Gastrocnemius medialis (tissue), 4 donors: ENCODE measurements at regions not wholly inside any gene's neighbourhood (a gene's known extent, or its start where the extent isn't known, plus 50 kb on each side); places are given as distances from the start of the nearest gene placed in this dataset.

Source experiments
- CTCF ChIP-seq, 5 experiments: fragments of 450-650 bp in 3 of 5; fragments of 200-600 bp in 2 of 5; sonication (generic) in 2 of 5; IDR thresholded peaks in 4 of 5; conservative IDR thresholded peaks in 1 of 5; 1 replicate in 4 of 5; 2 replicates in 1 of 5; pipeline ENCODE4 v1.5.1; 2016 to 2019; ENCODE audit warnings: antibody characterized with exemption in 5 of 5, mild to moderate bottlenecking in 3 of 5, moderate library complexity in 3 of 5
- POLR2A ChIP-seq, 2 donors: fragments of 450-650 bp; IDR thresholded peaks; one replicate each; pipeline ENCODE4 v1.6.1; 2017; ENCODE audit warnings: antibody characterized with exemption in 2 of 2, mild to moderate bottlenecking in 2 of 2, moderate library complexity in 2 of 2

- no peak for TF ChIP-seq CTCF (IDR thresholded peaks at IDR 0.05 in 4 of 5, conservative IDR thresholded peaks at IDR 0.05 in 1 of 5)
- no peak for TF ChIP-seq POLR2A (IDR thresholded peaks at IDR 0.05)
Measured at GRCh38 chr2:34069604-34070003, 470.5 kb upstream of the FAM98A start.
